ENCODE measurements at regions not wholly inside any gene's neighbourhood (a gene's known extent, or its start where the extent isn't known, plus 50 kb on each side); places are given as distances from the start of the nearest gene placed in this dataset.
A peak's percentile ranks its signal among the peaks of the same experiment; 100 is the strongest.

GRCh38 chr4:8769645-8770517 lies 101.8 kb downstream of the HMX1 start:
- Histone ChIP-seq H3K36me3 (replicated peaks in 1 of 2; ENCODE audit: insufficient read depth in 1 of 2, low read depth in 2 of 2) (no peaks in the 10 kb centered on the region), H3K4me1 (no peaks in the 10 kb centered on the region), H3K27me3 (no peaks in the 10 kb centered on the region), H3K9me3 (no peaks in the 10 kb centered on the region), H3K27ac (no peak overlapping the region), H3K4me3 (no peak overlapping the region)
- DNase-seq (no peak), ATAC-seq (no peak)
- no peak for TF ChIP-seq CTCF (IDR thresholded peaks at IDR 0.05)
- TF ChIP-seq POLR2A (IDR thresholded peaks at IDR 0.05), result no peak
- WGBS, 2 donors, result 64 to 71% methylated on average over 16 to 17 of the region's 17 CpGs
- intact Hi-C loops (cut with DNase I), result no loop called here

GRCh38 chr4:8768357-8768999 lies 103.2 kb downstream of the HMX1 start:
- WGBS, 2 donors, result 70 to 71% methylated on average over 18 to 20 of the region's 20 CpGs
- DNase-seq (peak in 2 of 4 donors; percentile 1 to 5), ATAC-seq (no peak)
- no peaks in the 10 kb centered on the region for H3K4me1 ChIP-seq
- H3K4me3 ChIP-seq, result no peak overlapping the region
- H3K9me3 ChIP-seq, result no peaks in the 10 kb centered on the region
- intact Hi-C loops (cut with DNase I), result no loop called here
- H3K36me3 ChIP-seq (replicated peaks in 1 of 2; ENCODE audit: insufficient read depth in 1 of 2, low read depth in 2 of 2), result no peaks in the 10 kb centered on the region
- H3K27ac ChIP-seq, result no peak overlapping the region
- H3K27me3 ChIP-seq, result no peaks in the 10 kb centered on the region
- TF ChIP-seq POLR2A (IDR thresholded peaks at IDR 0.05), result no peak
- no peak for TF ChIP-seq CTCF (IDR thresholded peaks at IDR 0.05)

- ATAC-seq, result no peak
- 65 to 70% methylated on average over 7 to 12 of the region's 12 CpGs for WGBS, 2 donors
Measured at GRCh38 chr4:8766610-8767009, 105.0 kb downstream of the HMX1 start.

GRCh38 chr4:8765631-8766590 lies 105.7 kb downstream of the HMX1 start:
- no peaks in the 10 kb centered on the region for H3K27me3 ChIP-seq

More at GRCh38 chr4:8766610-8767009, 105.0 kb downstream of the HMX1 start:
- Histone ChIP-seq H3K4me1 (no peaks in the 10 kb centered on the region), H3K27ac (no peak overlapping the region), H3K4me3 (no peak overlapping the region), H3K9me3 (no peaks in the 10 kb centered on the region), H3K27me3 (no peaks in the 10 kb centered on the region), H3K36me3 (replicated peaks in 1 of 2; ENCODE audit: insufficient read depth in 1 of 2, low read depth in 2 of 2) (no peaks in the 10 kb centered on the region)
- intact Hi-C loops (cut with DNase I), result no loop called here
- TF ChIP-seq POLR2A (IDR thresholded peaks at IDR 0.05), result no peak
- no peak for TF ChIP-seq CTCF (IDR thresholded peaks at IDR 0.05)
- DNase-seq, result peak in 1 of 4 donors; percentile 2

More at GRCh38 chr4:8765631-8766590, 105.7 kb downstream of the HMX1 start:
- H3K27ac ChIP-seq, result no peak overlapping the region
- no peak for ATAC-seq
- intact Hi-C loops (cut with DNase I), result no loop called here
- H3K4me3 ChIP-seq, result no peak overlapping the region
- no peaks in the 10 kb centered on the region for H3K36me3 ChIP-seq (replicated peaks in 1 of 2; ENCODE audit: insufficient read depth in 1 of 2, low read depth in 2 of 2)
- no peaks in the 10 kb centered on the region for H3K9me3 ChIP-seq
- TF ChIP-seq POLR2A (IDR thresholded peaks at IDR 0.05), result no peak
- TF ChIP-seq CTCF (IDR thresholded peaks at IDR 0.05), result no peak
- DNase-seq, result peak in 1 of 4 donors; percentile 6
- 54 to 66% methylated on average over 13 to 19 of the region's 19 CpGs for WGBS, 2 donors
- H3K4me1 ChIP-seq, result no peaks in the 10 kb centered on the region
